GM21390 (cell line): ENCODE measurements at regions not wholly inside any gene's neighbourhood (a gene's known extent, or its start where the extent isn't known, plus 50 kb on each side); places are given as distances from the start of the nearest gene placed in this dataset.
"Not testable (repeated sequence)": the region's sequence is repeated elsewhere in the genome, so short reads cannot be mapped to it uniquely, and the experiment has no call there.

ENCODE experiments used
- ATAC-seq: cut with Tn5 transposase; IDR thresholded peaks from one replicate; pipeline ENCODE4 v1.9.1; 2021; ENCODE audit not compliant: unreplicated experiment

- ATAC-seq: no peak
Measured at GRCh38 chr18:38167623-38168022, 602.0 kb upstream of the CELF4 start.

- not testable (repeated sequence) for ATAC-seq
Measured at GRCh38 chr18:38153116-38153515, 587.5 kb upstream of the CELF4 start.

- ATAC-seq: no peak
Measured at GRCh38 chr18:38116716-38117115, 551.1 kb upstream of the CELF4 start.

- ATAC-seq: no peak
Measured at GRCh38 chr18:38115201-38115600, 549.6 kb upstream of the CELF4 start.

GRCh38 chr18:38087538-38087937 is 521.9 kb upstream of the CELF4 start:
- no peak for ATAC-seq

- ATAC-seq: no peak
Measured at GRCh38 chr18:38081516-38081915, 515.9 kb upstream of the CELF4 start.

GRCh38 chr18:38077229-38077628 is 511.6 kb upstream of the CELF4 start:
- ATAC-seq: no peak

GRCh38 chr18:38076346-38077070 is 510.9 kb upstream of the CELF4 start:
- ATAC-seq: no peak

GRCh38 chr18:38074298-38074876 is 508.8 kb upstream of the CELF4 start:
- no peak for ATAC-seq

GRCh38 chr18:38067821-38068220 is 502.2 kb upstream of the CELF4 start:
- ATAC-seq: no peak

GRCh38 chr18:38067086-38067485 is 501.5 kb upstream of the CELF4 start:
- ATAC-seq: no peak

- no peak for ATAC-seq
Measured at GRCh38 chr18:38052879-38053590, 487.4 kb upstream of the CELF4 start.

- ATAC-seq: no peak
Measured at GRCh38 chr18:38047820-38048219, 482.2 kb upstream of the CELF4 start.

GRCh38 chr18:38046651-38047050 is 481.1 kb upstream of the CELF4 start:
- no peak for ATAC-seq

GRCh38 chr18:38045845-38046244 is 480.2 kb upstream of the CELF4 start:
- no peak for ATAC-seq

GRCh38 chr18:38042211-38042890 is 476.8 kb upstream of the CELF4 start:
- no peak for ATAC-seq

- no peak for ATAC-seq
Measured at GRCh38 chr18:38038242-38038641, 472.6 kb upstream of the CELF4 start.

GRCh38 chr18:38035193-38035592 is 469.6 kb upstream of the CELF4 start:
- no peak for ATAC-seq

- ATAC-seq: no peak
Measured at GRCh38 chr18:38033282-38033681, 467.7 kb upstream of the CELF4 start.

- ATAC-seq: no peak
Measured at GRCh38 chr18:38032516-38032915, 466.9 kb upstream of the CELF4 start.

GRCh38 chr18:38028946-38029345 is 463.3 kb upstream of the CELF4 start:
- ATAC-seq: no peak
